WTC11 (cell line): ENCODE measurements at regions not wholly inside any gene's neighbourhood (a gene's known extent, or its start where the extent isn't known, plus 50 kb on each side); places are given as distances from the start of the nearest gene placed in this dataset.

Experiments used
- ATAC-seq: fragments of 200-7000 bp; cut with Tn5 transposase; 2 replicates; pipeline ENCODE4 v1.10.0; 2021; ENCODE audit warnings: mild to moderate bottlenecking, moderate library complexity
- CTCF ChIA-PET: fragments of 300-600 bp; sonication (Branson Sonifier 250); formaldehyde crosslinking; loops from one replicate; lab custom pipeline; 2021; ENCODE audit warnings: antibody characterized with exemption; lab: Charles Lee
- POLR2A ChIA-PET: fragments of 350-600 bp; sonication (Branson Sonifier 250); formaldehyde crosslinking; loops from one replicate; lab custom pipeline; 2021; ENCODE audit warnings: antibody characterized with exemption; lab: Charles Lee
- DNase-seq: peaks from one replicate; pipeline ENCODE4 v3.0.0; 2021; ENCODE audit warnings: low spot score
- H3K27ac Mint-ChIP-seq: 2 replicates; pipeline ENCODE4 v1.8.0; 2021; ENCODE audit warnings: mixed read lengths
- H3K27me3 Mint-ChIP-seq: 2 replicates; pipeline ENCODE4 v1.8.0; 2021; ENCODE audit warnings: low read depth, mild to moderate bottlenecking, moderate library complexity, mixed read lengths
- H3K36me3 Mint-ChIP-seq: 2 replicates; pipeline ENCODE4 v1.8.0; 2021; ENCODE audit warnings: mixed read lengths
- H3K4me1 Mint-ChIP-seq: 2 replicates; pipeline ENCODE4 v1.8.0; 2022; ENCODE audit warnings: mixed read lengths
- H3K4me3 Mint-ChIP-seq: 2 replicates; pipeline ENCODE4 v1.8.0; 2021; ENCODE audit warnings: mild to moderate bottlenecking, moderate library complexity, mixed read lengths
- H3K9me3 Mint-ChIP-seq: 2 replicates; pipeline ENCODE4 v1.8.0; 2021; ENCODE audit warnings: mixed read lengths
- CBFB ChIP-seq: sonication (generic); formaldehyde crosslinking; IDR thresholded peaks from 2 replicates; pipeline ENCODE4 v1.8.1; 2022; ENCODE audit warnings: mild to moderate bottlenecking, low read depth, missing genetic modification reagents
- ETV6 ChIP-seq: sonication (generic); formaldehyde crosslinking; IDR thresholded peaks from 2 replicates; pipeline ENCODE4 v1.8.1; 2022; ENCODE audit warnings: mild to moderate bottlenecking, missing genetic modification reagents
- IRF2 ChIP-seq: sonication (generic); formaldehyde crosslinking; IDR thresholded peaks from 2 replicates; pipeline ENCODE4 v1.8.0; 2022; ENCODE audit warnings: low read depth, missing genetic modification reagents, borderline replicate concordance
- NFE2L1 ChIP-seq: sonication (generic); formaldehyde crosslinking; IDR thresholded peaks from 2 replicates; pipeline ENCODE4 v1.8.1; 2023; ENCODE audit warnings: missing genetic modification reagents
- SP1 ChIP-seq: sonication (generic); formaldehyde crosslinking; conservative IDR thresholded peaks from 2 replicates; pipeline ENCODE4 v1.8.1; 2022; ENCODE audit warnings: missing genetic modification reagents
- TF ChIP-seq, protein P1 (sequence below): fragments of 250-450 bp; sonication (Bioruptor Pico); IDR thresholded peaks from 2 replicates; pipeline ENCODE4 v1.9.0; 2021; ENCODE audit warnings: mild to moderate bottlenecking, borderline replicate concordance
- TF ChIP-seq, protein P2 (sequence below): sonication (generic); formaldehyde crosslinking; IDR thresholded peaks from 2 replicates; pipeline ENCODE4 v1.8.0; 2022; ENCODE audit warnings: mild to moderate bottlenecking, missing genetic modification reagents
- TF ChIP-seq, protein P3 (sequence below): sonication (generic); formaldehyde crosslinking; IDR thresholded peaks from 2 replicates; pipeline ENCODE4 v1.8.1; 2023; ENCODE audit warnings: mild to moderate bottlenecking, missing genetic modification reagents, moderate library complexity
- TF ChIP-seq, protein P4 (sequence below): sonication (generic); formaldehyde crosslinking; IDR thresholded peaks from 2 replicates; pipeline ENCODE4 v1.8.1; 2022; ENCODE audit warnings: low read depth, mild to moderate bottlenecking, moderate library complexity, missing genetic modification reagents, borderline replicate concordance
- TF ChIP-seq, protein P5 (sequence below): sonication (generic); formaldehyde crosslinking; IDR thresholded peaks from 2 replicates; pipeline ENCODE4 v1.8.0; 2023; ENCODE audit warnings: missing genetic modification reagents, mild to moderate bottlenecking, borderline replicate concordance
- TF ChIP-seq, protein P6 (sequence below): sonication (generic); formaldehyde crosslinking; IDR thresholded peaks from 2 replicates; pipeline ENCODE4 v1.8.0; 2022; ENCODE audit warnings: missing genetic modification reagents
- TF ChIP-seq, protein P7 (sequence below): sonication (generic); formaldehyde crosslinking; IDR thresholded peaks from 2 replicates; pipeline ENCODE4 v1.8.1; 2023; ENCODE audit warnings: mild to moderate bottlenecking, moderate library complexity, missing genetic modification reagents

DNA sequence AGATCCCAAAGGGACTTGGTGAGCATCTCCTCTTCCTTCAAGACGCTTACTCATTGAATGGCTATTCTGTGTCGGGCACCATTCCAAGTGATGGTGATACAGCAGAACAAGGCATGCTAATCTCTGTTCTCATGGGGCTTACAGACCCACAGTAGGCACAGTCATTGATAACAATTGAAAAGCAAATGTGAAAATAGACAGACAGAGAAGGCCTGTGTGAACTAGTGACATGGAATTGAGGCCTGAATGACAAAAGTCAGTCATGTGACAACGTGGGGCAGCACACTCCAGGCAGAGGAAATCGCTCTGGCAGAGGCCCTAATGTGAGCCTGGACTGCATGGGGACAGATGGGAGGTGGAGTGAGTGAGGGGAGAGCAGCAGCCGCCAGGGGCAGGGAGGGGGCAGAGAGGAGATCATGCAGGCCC, 70.7 kb upstream of the CPLX2 start:
- POLR2A ChIA-PET, result no interaction called here
- TF ChIP-seq, protein P1, sequence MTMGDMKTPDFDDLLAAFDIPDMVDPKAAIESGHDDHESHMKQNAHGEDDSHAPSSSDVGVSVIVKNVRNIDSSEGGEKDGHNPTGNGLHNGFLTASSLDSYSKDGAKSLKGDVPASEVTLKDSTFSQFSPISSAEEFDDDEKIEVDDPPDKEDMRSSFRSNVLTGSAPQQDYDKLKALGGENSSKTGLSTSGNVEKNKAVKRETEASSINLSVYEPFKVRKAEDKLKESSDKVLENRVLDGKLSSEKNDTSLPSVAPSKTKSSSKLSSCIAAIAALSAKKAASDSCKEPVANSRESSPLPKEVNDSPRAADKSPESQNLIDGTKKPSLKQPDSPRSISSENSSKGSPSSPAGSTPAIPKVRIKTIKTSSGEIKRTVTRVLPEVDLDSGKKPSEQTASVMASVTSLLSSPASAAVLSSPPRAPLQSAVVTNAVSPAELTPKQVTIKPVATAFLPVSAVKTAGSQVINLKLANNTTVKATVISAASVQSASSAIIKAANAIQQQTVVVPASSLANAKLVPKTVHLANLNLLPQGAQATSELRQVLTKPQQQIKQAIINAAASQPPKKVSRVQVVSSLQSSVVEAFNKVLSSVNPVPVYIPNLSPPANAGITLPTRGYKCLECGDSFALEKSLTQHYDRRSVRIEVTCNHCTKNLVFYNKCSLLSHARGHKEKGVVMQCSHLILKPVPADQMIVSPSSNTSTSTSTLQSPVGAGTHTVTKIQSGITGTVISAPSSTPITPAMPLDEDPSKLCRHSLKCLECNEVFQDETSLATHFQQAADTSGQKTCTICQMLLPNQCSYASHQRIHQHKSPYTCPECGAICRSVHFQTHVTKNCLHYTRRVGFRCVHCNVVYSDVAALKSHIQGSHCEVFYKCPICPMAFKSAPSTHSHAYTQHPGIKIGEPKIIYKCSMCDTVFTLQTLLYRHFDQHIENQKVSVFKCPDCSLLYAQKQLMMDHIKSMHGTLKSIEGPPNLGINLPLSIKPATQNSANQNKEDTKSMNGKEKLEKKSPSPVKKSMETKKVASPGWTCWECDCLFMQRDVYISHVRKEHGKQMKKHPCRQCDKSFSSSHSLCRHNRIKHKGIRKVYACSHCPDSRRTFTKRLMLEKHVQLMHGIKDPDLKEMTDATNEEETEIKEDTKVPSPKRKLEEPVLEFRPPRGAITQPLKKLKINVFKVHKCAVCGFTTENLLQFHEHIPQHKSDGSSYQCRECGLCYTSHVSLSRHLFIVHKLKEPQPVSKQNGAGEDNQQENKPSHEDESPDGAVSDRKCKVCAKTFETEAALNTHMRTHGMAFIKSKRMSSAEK, result no peak
- TF ChIP-seq, protein P2, sequence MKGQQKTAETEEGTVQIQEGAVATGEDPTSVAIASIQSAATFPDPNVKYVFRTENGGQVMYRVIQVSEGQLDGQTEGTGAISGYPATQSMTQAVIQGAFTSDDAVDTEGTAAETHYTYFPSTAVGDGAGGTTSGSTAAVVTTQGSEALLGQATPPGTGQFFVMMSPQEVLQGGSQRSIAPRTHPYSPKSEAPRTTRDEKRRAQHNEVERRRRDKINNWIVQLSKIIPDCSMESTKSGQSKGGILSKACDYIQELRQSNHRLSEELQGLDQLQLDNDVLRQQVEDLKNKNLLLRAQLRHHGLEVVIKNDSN (CRISPR knock-in tag), result peak; percentile 55; the same call in 1 of the 2 replicates
- TF ChIP-seq, protein P3, sequence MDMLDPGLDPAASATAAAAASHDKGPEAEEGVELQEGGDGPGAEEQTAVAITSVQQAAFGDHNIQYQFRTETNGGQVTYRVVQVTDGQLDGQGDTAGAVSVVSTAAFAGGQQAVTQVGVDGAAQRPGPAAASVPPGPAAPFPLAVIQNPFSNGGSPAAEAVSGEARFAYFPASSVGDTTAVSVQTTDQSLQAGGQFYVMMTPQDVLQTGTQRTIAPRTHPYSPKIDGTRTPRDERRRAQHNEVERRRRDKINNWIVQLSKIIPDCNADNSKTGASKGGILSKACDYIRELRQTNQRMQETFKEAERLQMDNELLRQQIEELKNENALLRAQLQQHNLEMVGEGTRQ (CRISPR knock-in tag), result peak; percentile 59; the same call in 1 of the 2 replicates
- H3K4me1 Mint-ChIP-seq, result peaks cover 37% of the 10 kb centered on the region
- ATAC-seq, result no peak
- no peaks in the 10 kb centered on the region for H3K36me3 Mint-ChIP-seq
- H3K4me3 Mint-ChIP-seq, result no peak overlapping the region
- CTCF ChIA-PET, result interaction anchor here (5.2 kb wide), 1 partner anchor 70 kb away, joined by 115 read pairs; no protein-coding TSS in a partner anchor
- no peak for DNase-seq
- H3K9me3 Mint-ChIP-seq, result no peaks in the 10 kb centered on the region
- peaks cover 11% of the 10 kb centered on the region for H3K27me3 Mint-ChIP-seq
- no peak overlapping the region for H3K27ac Mint-ChIP-seq

DNA sequence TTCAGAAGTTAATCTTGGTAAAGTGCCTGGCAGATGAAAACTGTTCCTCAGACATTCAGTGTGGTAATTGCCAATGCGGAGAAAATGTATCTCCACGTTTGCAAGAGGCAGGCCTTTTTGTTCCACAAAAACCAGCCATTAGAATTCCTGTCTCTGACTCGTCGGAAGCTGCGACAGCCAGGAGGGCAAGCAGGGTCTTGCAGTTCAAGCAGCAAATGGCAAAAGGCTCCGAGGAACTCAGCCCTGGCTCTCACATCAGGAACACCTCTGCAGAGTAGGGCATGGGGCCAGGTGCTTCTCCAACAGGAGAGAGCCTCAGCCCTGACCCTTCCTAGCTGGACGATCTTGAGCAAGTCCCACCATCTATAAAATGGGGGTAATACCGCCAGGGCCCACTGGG, 69.0 kb upstream of the CPLX2 start:
- TF ChIP-seq, protein P4, sequence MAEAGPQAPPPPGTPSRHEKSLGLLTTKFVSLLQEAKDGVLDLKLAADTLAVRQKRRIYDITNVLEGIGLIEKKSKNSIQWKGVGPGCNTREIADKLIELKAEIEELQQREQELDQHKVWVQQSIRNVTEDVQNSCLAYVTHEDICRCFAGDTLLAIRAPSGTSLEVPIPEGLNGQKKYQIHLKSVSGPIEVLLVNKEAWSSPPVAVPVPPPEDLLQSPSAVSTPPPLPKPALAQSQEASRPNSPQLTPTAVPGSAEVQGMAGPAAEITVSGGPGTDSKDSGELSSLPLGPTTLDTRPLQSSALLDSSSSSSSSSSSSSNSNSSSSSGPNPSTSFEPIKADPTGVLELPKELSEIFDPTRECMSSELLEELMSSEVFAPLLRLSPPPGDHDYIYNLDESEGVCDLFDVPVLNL (CRISPR knock-in tag), result no peak
- TF ChIP-seq, protein P5, sequence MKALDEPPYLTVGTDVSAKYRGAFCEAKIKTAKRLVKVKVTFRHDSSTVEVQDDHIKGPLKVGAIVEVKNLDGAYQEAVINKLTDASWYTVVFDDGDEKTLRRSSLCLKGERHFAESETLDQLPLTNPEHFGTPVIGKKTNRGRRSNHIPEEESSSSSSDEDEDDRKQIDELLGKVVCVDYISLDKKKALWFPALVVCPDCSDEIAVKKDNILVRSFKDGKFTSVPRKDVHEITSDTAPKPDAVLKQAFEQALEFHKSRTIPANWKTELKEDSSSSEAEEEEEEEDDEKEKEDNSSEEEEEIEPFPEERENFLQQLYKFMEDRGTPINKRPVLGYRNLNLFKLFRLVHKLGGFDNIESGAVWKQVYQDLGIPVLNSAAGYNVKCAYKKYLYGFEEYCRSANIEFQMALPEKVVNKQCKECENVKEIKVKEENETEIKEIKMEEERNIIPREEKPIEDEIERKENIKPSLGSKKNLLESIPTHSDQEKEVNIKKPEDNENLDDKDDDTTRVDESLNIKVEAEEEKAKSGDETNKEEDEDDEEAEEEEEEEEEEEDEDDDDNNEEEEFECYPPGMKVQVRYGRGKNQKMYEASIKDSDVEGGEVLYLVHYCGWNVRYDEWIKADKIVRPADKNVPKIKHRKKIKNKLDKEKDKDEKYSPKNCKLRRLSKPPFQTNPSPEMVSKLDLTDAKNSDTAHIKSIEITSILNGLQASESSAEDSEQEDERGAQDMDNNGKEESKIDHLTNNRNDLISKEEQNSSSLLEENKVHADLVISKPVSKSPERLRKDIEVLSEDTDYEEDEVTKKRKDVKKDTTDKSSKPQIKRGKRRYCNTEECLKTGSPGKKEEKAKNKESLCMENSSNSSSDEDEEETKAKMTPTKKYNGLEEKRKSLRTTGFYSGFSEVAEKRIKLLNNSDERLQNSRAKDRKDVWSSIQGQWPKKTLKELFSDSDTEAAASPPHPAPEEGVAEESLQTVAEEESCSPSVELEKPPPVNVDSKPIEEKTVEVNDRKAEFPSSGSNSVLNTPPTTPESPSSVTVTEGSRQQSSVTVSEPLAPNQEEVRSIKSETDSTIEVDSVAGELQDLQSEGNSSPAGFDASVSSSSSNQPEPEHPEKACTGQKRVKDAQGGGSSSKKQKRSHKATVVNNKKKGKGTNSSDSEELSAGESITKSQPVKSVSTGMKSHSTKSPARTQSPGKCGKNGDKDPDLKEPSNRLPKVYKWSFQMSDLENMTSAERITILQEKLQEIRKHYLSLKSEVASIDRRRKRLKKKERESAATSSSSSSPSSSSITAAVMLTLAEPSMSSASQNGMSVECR (CRISPR knock-in tag), result no peak
- TF ChIP-seq, protein P6, sequence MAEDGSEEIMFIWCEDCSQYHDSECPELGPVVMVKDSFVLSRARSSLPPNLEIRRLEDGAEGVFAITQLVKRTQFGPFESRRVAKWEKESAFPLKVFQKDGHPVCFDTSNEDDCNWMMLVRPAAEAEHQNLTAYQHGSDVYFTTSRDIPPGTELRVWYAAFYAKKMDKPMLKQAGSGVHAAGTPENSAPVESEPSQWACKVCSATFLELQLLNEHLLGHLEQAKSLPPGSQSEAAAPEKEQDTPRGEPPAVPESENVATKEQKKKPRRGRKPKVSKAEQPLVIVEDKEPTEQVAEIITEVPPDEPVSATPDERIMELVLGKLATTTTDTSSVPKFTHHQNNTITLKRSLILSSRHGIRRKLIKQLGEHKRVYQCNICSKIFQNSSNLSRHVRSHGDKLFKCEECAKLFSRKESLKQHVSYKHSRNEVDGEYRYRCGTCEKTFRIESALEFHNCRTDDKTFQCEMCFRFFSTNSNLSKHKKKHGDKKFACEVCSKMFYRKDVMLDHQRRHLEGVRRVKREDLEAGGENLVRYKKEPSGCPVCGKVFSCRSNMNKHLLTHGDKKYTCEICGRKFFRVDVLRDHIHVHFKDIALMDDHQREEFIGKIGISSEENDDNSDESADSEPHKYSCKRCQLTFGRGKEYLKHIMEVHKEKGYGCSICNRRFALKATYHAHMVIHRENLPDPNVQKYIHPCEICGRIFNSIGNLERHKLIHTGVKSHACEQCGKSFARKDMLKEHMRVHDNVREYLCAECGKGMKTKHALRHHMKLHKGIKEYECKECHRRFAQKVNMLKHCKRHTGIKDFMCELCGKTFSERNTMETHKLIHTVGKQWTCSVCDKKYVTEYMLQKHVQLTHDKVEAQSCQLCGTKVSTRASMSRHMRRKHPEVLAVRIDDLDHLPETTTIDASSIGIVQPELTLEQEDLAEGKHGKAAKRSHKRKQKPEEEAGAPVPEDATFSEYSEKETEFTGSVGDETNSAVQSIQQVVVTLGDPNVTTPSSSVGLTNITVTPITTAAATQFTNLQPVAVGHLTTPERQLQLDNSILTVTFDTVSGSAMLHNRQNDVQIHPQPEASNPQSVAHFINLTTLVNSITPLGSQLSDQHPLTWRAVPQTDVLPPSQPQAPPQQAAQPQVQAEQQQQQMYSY, result no peak
- no peak for TF ChIP-seq SP1 (CRISPR knock-in tag)
- no peak for TF ChIP-seq CBFB (CRISPR knock-in tag)
- no peak for TF ChIP-seq ETV6 (CRISPR knock-in tag)
- TF ChIP-seq, protein P7, sequence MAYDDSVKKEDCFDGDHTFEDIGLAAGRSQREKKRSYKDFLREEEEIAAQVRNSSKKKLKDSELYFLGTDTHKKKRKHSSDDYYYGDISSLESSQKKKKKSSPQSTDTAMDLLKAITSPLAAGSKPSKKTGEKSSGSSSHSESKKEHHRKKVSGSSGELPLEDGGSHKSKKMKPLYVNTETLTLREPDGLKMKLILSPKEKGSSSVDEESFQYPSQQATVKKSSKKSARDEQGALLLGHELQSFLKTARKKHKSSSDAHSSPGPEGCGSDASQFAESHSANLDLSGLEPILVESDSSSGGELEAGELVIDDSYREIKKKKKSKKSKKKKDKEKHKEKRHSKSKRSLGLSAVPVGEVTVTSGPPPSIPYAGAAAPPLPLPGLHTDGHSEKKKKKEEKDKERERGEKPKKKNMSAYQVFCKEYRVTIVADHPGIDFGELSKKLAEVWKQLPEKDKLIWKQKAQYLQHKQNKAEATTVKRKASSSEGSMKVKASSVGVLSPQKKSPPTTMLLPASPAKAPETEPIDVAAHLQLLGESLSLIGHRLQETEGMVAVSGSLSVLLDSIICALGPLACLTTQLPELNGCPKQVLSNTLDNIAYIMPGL (CRISPR knock-in tag), result no peak
- TF ChIP-seq IRF2 (CRISPR knock-in tag), result no peak
- no peak for TF ChIP-seq NFE2L1
- DNase-seq (no peak), ATAC-seq (no peak)
- peaks cover 30% of the 10 kb centered on the region for H3K4me1 Mint-ChIP-seq
- H3K36me3 Mint-ChIP-seq, result no peaks in the 10 kb centered on the region
- ChIA-PET POLR2A (no interaction called here), CTCF (interaction anchor here (2.7 kb wide), 1 partner anchor 73 kb away, joined by 12 read pairs; no protein-coding TSS in a partner anchor)
- peaks cover 3% of the 10 kb centered on the region; the same call in 1 of the 2 replicates for H3K27me3 Mint-ChIP-seq
- H3K9me3 Mint-ChIP-seq, result no peaks in the 10 kb centered on the region
- no peak overlapping the region for H3K4me3 Mint-ChIP-seq
- H3K27ac Mint-ChIP-seq, result no peak overlapping the region
